AG04449 (cell line): ENCODE measurements at regions not wholly inside any gene's neighbourhood (a gene's known extent, or its start where the extent isn't known, plus 50 kb on each side); places are given as distances from the start of the nearest gene placed in this dataset.

Experiments used
- CTCF ChIA-PET: fragments of 350-600 bp; formaldehyde crosslinking; extraction: SDS; loops from one replicate; lab custom pipeline; 2021; ENCODE audit warnings: antibody characterized with exemption; lab: Yijun Ruan, JAX
- POLR2A ChIA-PET: fragments of 400-600, 350-600 bp; formaldehyde crosslinking; extraction: SDS; loops from one replicate; lab custom pipeline; 2020; ENCODE audit warnings: antibody characterized with exemption, inconsistent platforms; lab: Yijun Ruan, JAX
- DNase-seq: peaks from one replicate; pipeline ENCODE4 v3.0.0-alpha.2; 2010; ENCODE audit warnings: low read depth, low spot score
- H3K4me3 ChIP-seq: 2 replicates; pipeline ENCODE4 v1.5.1; 2011; ENCODE audit warnings: low read depth, mild to moderate bottlenecking, control low read depth, low read length
- TF ChIP-seq, protein P1 (sequence below): IDR thresholded peaks from one replicate; pipeline ENCODE4 v1.5.1; 2011; ENCODE audit warnings: mild to moderate bottlenecking, moderate library complexity, low read length, control low read depth, inconsistent platforms; ENCODE audit not compliant: insufficient read depth; ENCODE audit errors: missing control alignments

- POLR2A ChIA-PET, result no interaction called here
- TF ChIP-seq, protein P1, sequence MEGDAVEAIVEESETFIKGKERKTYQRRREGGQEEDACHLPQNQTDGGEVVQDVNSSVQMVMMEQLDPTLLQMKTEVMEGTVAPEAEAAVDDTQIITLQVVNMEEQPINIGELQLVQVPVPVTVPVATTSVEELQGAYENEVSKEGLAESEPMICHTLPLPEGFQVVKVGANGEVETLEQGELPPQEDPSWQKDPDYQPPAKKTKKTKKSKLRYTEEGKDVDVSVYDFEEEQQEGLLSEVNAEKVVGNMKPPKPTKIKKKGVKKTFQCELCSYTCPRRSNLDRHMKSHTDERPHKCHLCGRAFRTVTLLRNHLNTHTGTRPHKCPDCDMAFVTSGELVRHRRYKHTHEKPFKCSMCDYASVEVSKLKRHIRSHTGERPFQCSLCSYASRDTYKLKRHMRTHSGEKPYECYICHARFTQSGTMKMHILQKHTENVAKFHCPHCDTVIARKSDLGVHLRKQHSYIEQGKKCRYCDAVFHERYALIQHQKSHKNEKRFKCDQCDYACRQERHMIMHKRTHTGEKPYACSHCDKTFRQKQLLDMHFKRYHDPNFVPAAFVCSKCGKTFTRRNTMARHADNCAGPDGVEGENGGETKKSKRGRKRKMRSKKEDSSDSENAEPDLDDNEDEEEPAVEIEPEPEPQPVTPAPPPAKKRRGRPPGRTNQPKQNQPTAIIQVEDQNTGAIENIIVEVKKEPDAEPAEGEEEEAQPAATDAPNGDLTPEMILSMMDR, result no peak
Measured at GRCh38 chr21:38945545-38946245, 140.0 kb downstream of the ETS2 start.

GRCh38 chr21:38944903-38945302, 139.2 kb downstream of the ETS2 start:
- CTCF ChIA-PET, result no interaction called here
- DNase-seq, result no peak
- POLR2A ChIA-PET, result no interaction called here
- H3K4me3 ChIP-seq, result no peak overlapping the region
- TF ChIP-seq, protein P1, result no peak

More at GRCh38 chr21:38945545-38946245, 140.0 kb downstream of the ETS2 start:
- CTCF ChIA-PET, result no interaction called here
- no peak for DNase-seq
- no peak overlapping the region for H3K4me3 ChIP-seq

GRCh38 chr21:38944402-38944801, 138.7 kb downstream of the ETS2 start:
- TF ChIP-seq, protein P1, result no peak
- DNase-seq, result no peak

DNA sequence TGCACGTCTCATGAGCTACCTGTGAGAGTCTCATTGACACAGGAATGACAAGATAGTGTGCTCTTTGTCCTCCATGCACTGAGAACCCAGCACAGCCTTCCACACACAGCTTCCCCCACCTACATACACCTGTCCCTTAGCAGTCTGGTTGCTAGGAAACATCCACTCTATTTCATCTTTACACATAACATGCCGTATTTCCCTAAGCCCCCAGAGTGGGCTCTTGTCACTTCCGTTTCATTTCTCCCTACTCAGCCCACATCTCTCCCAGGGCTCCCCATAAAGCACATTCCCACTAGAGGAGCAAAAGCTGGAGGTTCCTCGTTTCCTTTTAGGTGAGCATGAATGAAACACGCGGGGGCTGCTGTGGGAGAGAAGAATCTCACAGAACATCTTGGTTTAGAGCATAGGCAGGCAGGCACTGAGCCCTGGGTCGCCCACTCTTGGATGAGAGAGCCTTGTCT, 137.1 kb downstream of the ETS2 start:
- ChIA-PET CTCF (no interaction called here), POLR2A (no interaction called here)
- no peak for DNase-seq
- H3K4me3 ChIP-seq, result no peak overlapping the region
- TF ChIP-seq, protein P1, result no peak

More at GRCh38 chr21:38944402-38944801, 138.7 kb downstream of the ETS2 start:
- H3K4me3 ChIP-seq, result no peak overlapping the region
- POLR2A ChIA-PET, result no interaction called here
- CTCF ChIA-PET, result no interaction called here

DNA sequence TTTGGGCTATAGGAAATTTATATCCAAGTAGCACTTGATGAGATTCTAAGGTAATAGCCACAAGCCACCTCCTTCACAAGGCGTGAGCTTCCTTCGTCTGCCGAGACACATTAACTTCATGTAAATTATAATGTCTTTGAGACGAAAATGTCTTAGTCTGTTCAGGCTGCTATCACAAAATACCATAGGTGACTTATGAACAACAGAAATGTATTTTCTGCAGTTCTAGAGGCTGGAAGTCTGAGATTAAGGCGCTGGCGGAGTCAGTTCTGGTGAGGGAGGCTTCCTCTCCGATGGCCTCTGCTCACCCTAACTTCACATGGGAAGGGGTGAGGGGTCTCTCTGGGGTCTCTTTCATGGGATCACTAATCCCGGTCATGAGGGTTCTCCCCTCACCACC, 133.0 kb downstream of the ETS2 start:
- CTCF ChIA-PET, result no interaction called here
- TF ChIP-seq, protein P1, result no peak
- no peak for DNase-seq
- H3K4me3 ChIP-seq, result no peak overlapping the region
- POLR2A ChIA-PET, result no interaction called here

GRCh38 chr21:38938343-38938742, 132.6 kb downstream of the ETS2 start:
- CTCF ChIA-PET, result no interaction called here
- POLR2A ChIA-PET, result no interaction called here
- TF ChIP-seq, protein P1, result no peak
- DNase-seq, result no peak
- no peak overlapping the region for H3K4me3 ChIP-seq
